GM12875 (cell line): ENCODE measurements at regions not wholly inside any gene's neighbourhood (a gene's known extent, or its start where the extent isn't known, plus 50 kb on each side); places are given as distances from the start of the nearest gene placed in this dataset.
A peak's percentile ranks its signal among the peaks of the same experiment; 100 is the strongest.

Source experiments
- H3K4me3 ChIP-seq: one replicate; pipeline ENCODE4 v1.5.1; 2011; ENCODE audit warnings: low read depth, low read length, control low read depth
- CTCF ChIP-seq: IDR thresholded peaks from 2 replicates; pipeline ENCODE4 v1.5.1; 2011; ENCODE audit warnings: low read depth, mild to moderate bottlenecking, control low read depth, inconsistent platforms, low read length, moderate library complexity, borderline replicate concordance; ENCODE audit not compliant: insufficient read depth

GRCh38 chr12:74066476-74066875, 471.2 kb upstream of the ATXN7L3B start:
- no peak for TF ChIP-seq CTCF
- no peak overlapping the region for H3K4me3 ChIP-seq

GRCh38 chr12:74071182-74071581, 466.5 kb upstream of the ATXN7L3B start:
- no peak overlapping the region for H3K4me3 ChIP-seq
- TF ChIP-seq CTCF = no peak

GRCh38 chr12:74076918-74077317, 460.7 kb upstream of the ATXN7L3B start:
- TF ChIP-seq CTCF = no peak
- no peak overlapping the region for H3K4me3 ChIP-seq

GRCh38 chr12:74105434-74105833, 432.2 kb upstream of the ATXN7L3B start:
- no peak for TF ChIP-seq CTCF
- no peak overlapping the region for H3K4me3 ChIP-seq

- H3K4me3 ChIP-seq = no peak overlapping the region
- TF ChIP-seq CTCF = no peak
These were observed 428.9 kb upstream of the ATXN7L3B start for GRCh38 chr12:74108729-74109128.

- no peak overlapping the region for H3K4me3 ChIP-seq
- peak; percentile 38; the same call in 1 of the 2 replicates for TF ChIP-seq CTCF
These were observed 425.8 kb upstream of the ATXN7L3B start for GRCh38 chr12:74111688-74112360.

GRCh38 chr12:74119811-74120362, 417.7 kb upstream of the ATXN7L3B start:
- TF ChIP-seq CTCF = no peak
- H3K4me3 ChIP-seq = no peak overlapping the region
